DND-41 (cell line): ENCODE measurements at regions not wholly inside any gene's neighbourhood (a gene's known extent, or its start where the extent isn't known, plus 50 kb on each side); places are given as distances from the start of the nearest gene placed in this dataset.

ENCODE experiments used
- ATAC-seq: fragments of 200-7000 bp; cut with Tn5 transposase; 3 replicates; pipeline ENCODE4 v1.9.1; 2021; ENCODE audit warnings: low read depth; ENCODE audit not compliant: insufficient read depth
- DNase-seq: peaks from one replicate; pipeline ENCODE4 v3.0.0-alpha.2; 2020
- H2AFZ ChIP-seq: 2 replicates; pipeline ENCODE4 v1.6.0; 2012; ENCODE audit warnings: low read depth, low read length
- H3K27ac ChIP-seq: 2 replicates; pipeline ENCODE4 v1.5.1; 2012; ENCODE audit warnings: low read length, inconsistent platforms
- H3K27me3 ChIP-seq: fragments of 200-600 bp; sonication (generic); 2 replicates; pipeline ENCODE4 v1.6.0; 2012; ENCODE audit warnings: low read length, mild to moderate bottlenecking, inconsistent platforms; ENCODE audit not compliant: insufficient read depth, poor library complexity
- H3K36me3 ChIP-seq: 2 replicates; pipeline ENCODE4 v1.5.1; 2012; ENCODE audit warnings: low read length, inconsistent platforms; ENCODE audit not compliant: insufficient read depth
- H3K4me1 ChIP-seq: 2 replicates; pipeline ENCODE4 v1.5.1; 2012; ENCODE audit warnings: mild to moderate bottlenecking, low read length; ENCODE audit not compliant: insufficient read depth
- H3K4me2 ChIP-seq: 2 replicates; pipeline ENCODE4 v1.6.0; 2012; ENCODE audit warnings: mild to moderate bottlenecking, moderate library complexity, low read length, inconsistent platforms; ENCODE audit not compliant: insufficient read depth
- H3K4me3 ChIP-seq, 2 experiments: fragments of 200-600 bp in 1 of 2; shearing (Covaris generic) in 1 of 2; 2 replicates each; pipeline ENCODE4 v1.5.1; 2012 to 2016; ENCODE audit warnings: inconsistent platforms in 2 of 2, low read length in 2 of 2, mild to moderate bottlenecking in 2 of 2, low read depth in 1 of 2, moderate library complexity in 1 of 2
- H3K79me2 ChIP-seq: 2 replicates; pipeline ENCODE4 v1.6.0; 2012; ENCODE audit warnings: low read length, inconsistent platforms; ENCODE audit not compliant: insufficient read depth
- H3K9ac ChIP-seq: 2 replicates; pipeline ENCODE4 v1.6.0; 2012; ENCODE audit warnings: low read depth, mild to moderate bottlenecking, inconsistent platforms, low read length, moderate library complexity
- H3K9me3 ChIP-seq: 2 replicates; pipeline ENCODE4 v1.5.1; 2012; ENCODE audit warnings: low read length, moderate library complexity, mild to moderate bottlenecking, inconsistent platforms; ENCODE audit not compliant: insufficient read depth, severe bottlenecking
- H4K20me1 ChIP-seq: 2 replicates; pipeline ENCODE4 v1.6.0; 2012; ENCODE audit warnings: low read length; ENCODE audit not compliant: insufficient read depth
- EZH2 ChIP-seq: IDR thresholded peaks from 3 replicates; pipeline ENCODE4 v1.6.1; 2012; ENCODE audit warnings: borderline replicate concordance, low read depth, mild to moderate bottlenecking, moderate library complexity, low read length, inconsistent platforms; ENCODE audit not compliant: severe bottlenecking
- TF ChIP-seq, protein P1 (sequence below): IDR thresholded peaks from 2 replicates; pipeline ENCODE4 v1.5.1; 2012; ENCODE audit warnings: borderline replicate concordance, low read length, moderate library complexity, mild to moderate bottlenecking; ENCODE audit not compliant: poor library complexity, severe bottlenecking; ENCODE audit errors: extremely low read depth

DNA sequence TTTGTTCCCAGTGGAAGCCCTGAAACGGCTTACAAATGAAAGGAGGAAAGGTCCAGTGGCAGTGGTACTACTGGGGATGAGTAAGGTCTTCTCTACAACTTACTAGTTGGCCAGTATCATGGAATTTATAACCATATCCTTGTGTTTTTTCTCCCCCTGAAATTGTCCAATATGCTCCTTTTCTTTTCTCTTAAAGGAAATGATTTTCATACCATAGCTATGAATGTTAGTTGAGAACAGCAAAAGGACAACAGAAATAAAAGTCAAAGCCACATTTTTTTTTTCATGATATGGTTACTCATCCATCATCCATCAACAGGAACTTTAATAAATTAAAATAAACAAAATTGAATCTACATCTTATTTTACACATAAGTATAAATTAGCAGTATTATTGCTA is 450.4 kb downstream of the MFSD1 start:
- Histone ChIP-seq H3K4me3 (no peak overlapping the region), H3K79me2 (no peaks in the 10 kb centered on the region), H3K9me3 (peaks cover 7% of the 10 kb centered on the region), H3K4me2 (no peak overlapping the region), H4K20me1 (no peaks in the 10 kb centered on the region), H3K27me3 (no peaks in the 10 kb centered on the region), H3K36me3 (no peaks in the 10 kb centered on the region), H3K9ac (no peak overlapping the region), H3K4me1 (no peaks in the 10 kb centered on the region), H3K27ac (no peak overlapping the region), H2AFZ (no peak overlapping the region)
- DNase-seq (no peak), ATAC-seq (no peak)
- TF ChIP-seq, protein P1, sequence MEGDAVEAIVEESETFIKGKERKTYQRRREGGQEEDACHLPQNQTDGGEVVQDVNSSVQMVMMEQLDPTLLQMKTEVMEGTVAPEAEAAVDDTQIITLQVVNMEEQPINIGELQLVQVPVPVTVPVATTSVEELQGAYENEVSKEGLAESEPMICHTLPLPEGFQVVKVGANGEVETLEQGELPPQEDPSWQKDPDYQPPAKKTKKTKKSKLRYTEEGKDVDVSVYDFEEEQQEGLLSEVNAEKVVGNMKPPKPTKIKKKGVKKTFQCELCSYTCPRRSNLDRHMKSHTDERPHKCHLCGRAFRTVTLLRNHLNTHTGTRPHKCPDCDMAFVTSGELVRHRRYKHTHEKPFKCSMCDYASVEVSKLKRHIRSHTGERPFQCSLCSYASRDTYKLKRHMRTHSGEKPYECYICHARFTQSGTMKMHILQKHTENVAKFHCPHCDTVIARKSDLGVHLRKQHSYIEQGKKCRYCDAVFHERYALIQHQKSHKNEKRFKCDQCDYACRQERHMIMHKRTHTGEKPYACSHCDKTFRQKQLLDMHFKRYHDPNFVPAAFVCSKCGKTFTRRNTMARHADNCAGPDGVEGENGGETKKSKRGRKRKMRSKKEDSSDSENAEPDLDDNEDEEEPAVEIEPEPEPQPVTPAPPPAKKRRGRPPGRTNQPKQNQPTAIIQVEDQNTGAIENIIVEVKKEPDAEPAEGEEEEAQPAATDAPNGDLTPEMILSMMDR = no peak
- no peak for TF ChIP-seq EZH2

DNA sequence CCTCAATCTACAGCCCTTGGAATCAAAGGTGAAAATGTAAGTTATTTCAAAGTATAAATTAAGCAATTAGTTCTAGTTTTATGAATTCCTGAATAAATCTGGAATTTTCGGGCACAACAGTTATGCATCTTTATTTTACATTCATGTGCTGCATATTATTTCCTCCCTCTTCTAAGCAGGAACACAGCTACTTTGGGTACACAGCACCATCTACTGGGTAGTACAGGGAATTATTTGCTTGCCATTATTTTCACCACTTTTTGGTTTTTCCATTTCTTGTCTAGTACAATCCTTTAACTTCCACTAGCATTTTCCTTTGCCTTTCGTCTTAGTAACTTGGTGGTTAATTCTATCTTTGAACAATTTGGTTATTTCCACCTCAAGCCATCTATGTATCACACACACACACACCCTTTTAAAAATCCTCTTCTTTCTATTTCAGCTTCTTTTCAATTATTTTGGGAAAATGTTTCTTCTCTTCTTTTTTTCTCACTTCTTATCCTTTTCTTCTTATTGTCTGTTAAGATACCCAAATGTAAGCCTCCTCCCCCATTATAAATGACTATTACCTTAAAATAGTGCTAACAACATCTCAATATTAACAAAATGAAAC is 451.0 kb downstream of the MFSD1 start:
- Histone ChIP-seq H3K9ac (no peak overlapping the region), H3K27ac (no peak overlapping the region), H3K9me3 (peaks cover 7% of the 10 kb centered on the region), H3K4me1 (no peaks in the 10 kb centered on the region), H3K27me3 (no peaks in the 10 kb centered on the region), H3K36me3 (no peaks in the 10 kb centered on the region), H3K4me2 (no peak overlapping the region), H3K79me2 (no peaks in the 10 kb centered on the region), H3K4me3 (no peak overlapping the region), H2AFZ (no peak overlapping the region), H4K20me1 (no peaks in the 10 kb centered on the region)
- TF ChIP-seq, protein P1 = peak; percentile 75
- TF ChIP-seq EZH2 = no peak
- DNase-seq = peak; percentile 35
- ATAC-seq = peak; percentile 68

DNA sequence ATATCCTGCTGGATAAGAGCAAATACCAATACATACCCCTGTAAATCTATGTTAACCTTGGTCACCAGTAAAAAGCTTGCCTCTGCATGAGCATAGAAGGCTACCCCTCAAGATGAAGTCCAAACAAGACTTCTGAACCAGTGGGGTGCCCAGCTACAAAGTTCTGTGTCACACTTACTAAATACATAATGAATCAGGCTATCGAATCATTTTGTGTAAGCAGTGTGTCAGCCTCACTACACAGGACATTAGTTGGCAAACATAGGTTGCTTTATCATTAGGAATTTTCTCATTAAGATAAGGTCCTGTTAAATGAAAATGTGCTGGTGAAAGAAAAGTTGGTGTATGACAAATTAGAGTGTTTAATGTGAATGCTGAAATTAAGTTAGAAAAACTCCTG is 452.0 kb downstream of the MFSD1 start:
- DNase-seq (no peak), ATAC-seq (no peak)
- Histone ChIP-seq H2AFZ (no peak overlapping the region), H3K79me2 (no peaks in the 10 kb centered on the region), H3K9ac (no peak overlapping the region), H3K9me3 (peaks cover 7% of the 10 kb centered on the region), H3K4me3 (no peak overlapping the region), H3K4me1 (no peaks in the 10 kb centered on the region), H3K27ac (no peak overlapping the region), H3K27me3 (no peaks in the 10 kb centered on the region), H3K4me2 (no peak overlapping the region), H3K36me3 (no peaks in the 10 kb centered on the region), H4K20me1 (no peaks in the 10 kb centered on the region)
- TF ChIP-seq, protein P1 = no peak
- no peak for TF ChIP-seq EZH2

DNA sequence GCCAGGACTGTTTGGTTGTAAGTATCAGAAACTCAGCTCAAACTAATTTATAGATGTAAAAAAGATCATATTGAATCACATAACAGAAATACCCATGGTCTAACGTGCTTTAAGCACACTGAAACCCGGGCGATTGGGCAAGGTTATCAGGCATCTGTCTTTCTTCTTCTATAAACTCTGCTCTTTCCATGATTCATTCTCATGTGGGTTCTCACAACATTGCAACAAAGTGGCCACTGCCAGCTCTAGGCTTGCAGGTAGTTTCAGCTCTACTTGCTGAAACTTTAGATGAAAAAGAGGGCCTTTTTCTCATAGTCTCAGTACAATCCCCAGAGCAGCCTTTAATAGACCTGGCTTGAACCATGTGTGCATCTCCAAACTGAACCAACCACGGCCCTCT is 456.1 kb downstream of the MFSD1 start:
- Histone ChIP-seq H3K36me3 (no peaks in the 10 kb centered on the region), H3K27me3 (no peaks in the 10 kb centered on the region), H3K9ac (no peak overlapping the region), H3K9me3 (peaks cover under 1% of the 10 kb centered on the region), H4K20me1 (no peaks in the 10 kb centered on the region), H3K79me2 (no peaks in the 10 kb centered on the region), H3K4me1 (no peaks in the 10 kb centered on the region), H3K4me3 (no peak overlapping the region), H3K27ac (no peak overlapping the region), H2AFZ (no peak overlapping the region), H3K4me2 (no peak overlapping the region)
- DNase-seq (no peak), ATAC-seq (no peak)
- TF ChIP-seq, protein P1 = no peak
- TF ChIP-seq EZH2 = no peak
